ENCODE measurements at regions not wholly inside any gene's neighbourhood (a gene's known extent, or its start where the extent isn't known, plus 50 kb on each side); places are given as distances from the start of the nearest gene placed in this dataset.

DNA sequence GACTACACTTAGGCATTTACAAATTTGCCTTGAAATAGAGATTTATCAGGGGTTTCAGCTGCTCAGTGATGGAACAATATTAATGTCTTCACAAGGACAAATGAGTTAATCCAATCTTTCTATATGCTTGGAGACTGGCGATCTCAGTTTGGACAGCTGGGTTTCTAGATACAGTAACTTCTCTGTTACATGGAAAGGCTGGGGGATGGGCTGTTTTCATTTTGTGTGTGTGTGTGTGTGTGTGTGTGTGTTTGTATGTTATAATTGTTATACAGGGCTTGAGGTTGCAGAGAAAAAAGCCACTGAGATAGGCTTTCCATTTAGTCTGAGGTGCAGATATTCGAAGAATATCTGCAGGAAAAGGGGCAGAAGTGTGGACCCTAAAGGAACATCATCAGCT lies 359.3 kb upstream of the SALL1 start:
- CTCF ChIA-PET = no interaction called here
- POLR2A ChIA-PET = no interaction called here

DNA sequence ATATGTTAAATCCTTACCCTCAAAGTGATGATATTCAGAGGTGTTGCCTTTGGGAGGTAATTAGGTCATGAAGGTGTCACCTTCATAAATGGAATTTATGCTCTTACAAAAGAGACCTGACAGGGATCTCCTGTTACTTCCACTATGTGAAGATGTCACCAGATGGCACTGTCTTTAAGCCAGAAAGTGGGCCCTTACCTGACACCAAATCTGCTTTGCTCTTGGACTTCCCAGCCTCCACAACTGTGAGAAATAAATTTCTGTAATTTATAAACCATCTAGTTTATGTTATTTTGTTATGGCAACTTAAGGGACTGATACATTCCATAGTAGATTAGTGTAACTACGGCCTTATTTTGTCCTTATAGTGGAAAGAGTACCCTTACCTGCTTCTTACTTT lies 358.3 kb upstream of the SALL1 start:
- CTCF ChIA-PET = no interaction called here
- no peak for DNase-seq (ENCODE audit: low read depth, low spot score)
- POLR2A ChIA-PET = no interaction called here
- Histone ChIP-seq H3K4me3 (ENCODE audit: low read depth, low read length) (no peak overlapping the region), H3K9me3 (ENCODE audit: control insufficient read depth, insufficient read depth, low read length) (no peaks in the 10 kb centered on the region), H3K27me3 (ENCODE audit: control insufficient read depth, insufficient read depth, low read length) (no peaks in the 10 kb centered on the region), H3K27ac (ENCODE audit: low read depth, low read length) (no peak overlapping the region)
- TF ChIP-seq, protein P1, sequence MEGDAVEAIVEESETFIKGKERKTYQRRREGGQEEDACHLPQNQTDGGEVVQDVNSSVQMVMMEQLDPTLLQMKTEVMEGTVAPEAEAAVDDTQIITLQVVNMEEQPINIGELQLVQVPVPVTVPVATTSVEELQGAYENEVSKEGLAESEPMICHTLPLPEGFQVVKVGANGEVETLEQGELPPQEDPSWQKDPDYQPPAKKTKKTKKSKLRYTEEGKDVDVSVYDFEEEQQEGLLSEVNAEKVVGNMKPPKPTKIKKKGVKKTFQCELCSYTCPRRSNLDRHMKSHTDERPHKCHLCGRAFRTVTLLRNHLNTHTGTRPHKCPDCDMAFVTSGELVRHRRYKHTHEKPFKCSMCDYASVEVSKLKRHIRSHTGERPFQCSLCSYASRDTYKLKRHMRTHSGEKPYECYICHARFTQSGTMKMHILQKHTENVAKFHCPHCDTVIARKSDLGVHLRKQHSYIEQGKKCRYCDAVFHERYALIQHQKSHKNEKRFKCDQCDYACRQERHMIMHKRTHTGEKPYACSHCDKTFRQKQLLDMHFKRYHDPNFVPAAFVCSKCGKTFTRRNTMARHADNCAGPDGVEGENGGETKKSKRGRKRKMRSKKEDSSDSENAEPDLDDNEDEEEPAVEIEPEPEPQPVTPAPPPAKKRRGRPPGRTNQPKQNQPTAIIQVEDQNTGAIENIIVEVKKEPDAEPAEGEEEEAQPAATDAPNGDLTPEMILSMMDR (IDR thresholded peaks at IDR 0.05; ENCODE audit: low read depth, low read length) = no peak

More for the DNA sequence above, 359.3 kb upstream of the SALL1 start:
- no peak overlapping the region for H3K27ac ChIP-seq (ENCODE audit: low read depth, low read length)
- DNase-seq (ENCODE audit: low read depth, low spot score) = no peak
- H3K9me3 ChIP-seq (ENCODE audit: control insufficient read depth, insufficient read depth, low read length) = no peaks in the 10 kb centered on the region
- TF ChIP-seq, protein P1 (IDR thresholded peaks at IDR 0.05; ENCODE audit: low read depth, low read length) = no peak
- H3K4me3 ChIP-seq (ENCODE audit: low read depth, low read length) = no peak overlapping the region
- no peaks in the 10 kb centered on the region for H3K27me3 ChIP-seq (ENCODE audit: control insufficient read depth, insufficient read depth, low read length)

GRCh38 chr16:51508490-51509212 lies 357.6 kb upstream of the SALL1 start:
- Histone ChIP-seq H3K9me3 (ENCODE audit: control insufficient read depth, insufficient read depth, low read length) (no peaks in the 10 kb centered on the region), H3K27ac (ENCODE audit: low read depth, low read length) (no peak overlapping the region), H3K27me3 (ENCODE audit: control insufficient read depth, insufficient read depth, low read length) (no peaks in the 10 kb centered on the region), H3K4me3 (ENCODE audit: low read depth, low read length) (no peak overlapping the region)
- CTCF ChIA-PET = no interaction called here
- POLR2A ChIA-PET = no interaction called here
- TF ChIP-seq, protein P1 (IDR thresholded peaks at IDR 0.05; ENCODE audit: low read depth, low read length) = no peak
- DNase-seq (ENCODE audit: low read depth, low spot score) = peak; percentile 15

- POLR2A ChIA-PET = no interaction called here
- no peak for DNase-seq (ENCODE audit: low read depth, low spot score)
- Histone ChIP-seq H3K27ac (ENCODE audit: low read depth, low read length) (no peak overlapping the region), H3K27me3 (ENCODE audit: control insufficient read depth, insufficient read depth, low read length) (no peaks in the 10 kb centered on the region), H3K4me3 (ENCODE audit: low read depth, low read length) (no peak overlapping the region), H3K9me3 (ENCODE audit: control insufficient read depth, insufficient read depth, low read length) (no peaks in the 10 kb centered on the region)
- CTCF ChIA-PET = no interaction called here
- TF ChIP-seq, protein P1 (IDR thresholded peaks at IDR 0.05; ENCODE audit: low read depth, low read length) = no peak
Measured at GRCh38 chr16:51507286-51507685, 356.2 kb upstream of the SALL1 start.

DNA sequence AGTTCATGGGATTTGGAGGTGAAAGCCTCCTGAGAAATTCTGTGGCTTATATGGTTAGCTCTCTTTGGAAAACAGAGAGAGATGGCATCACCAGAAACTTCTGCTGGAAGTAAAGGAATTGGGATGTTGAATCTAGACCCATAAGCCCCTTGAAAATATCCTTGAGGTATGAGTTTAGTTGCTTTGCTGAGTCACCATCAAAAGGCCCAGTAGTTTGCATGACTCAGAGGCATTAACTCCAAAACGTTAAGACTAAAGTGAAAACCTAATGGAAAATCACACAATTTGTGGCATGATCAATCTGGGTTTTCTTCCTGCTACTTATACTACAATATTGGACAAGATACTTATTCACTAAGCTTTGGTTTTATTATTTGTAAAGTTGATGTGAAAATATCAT lies 349.2 kb upstream of the SALL1 start:
- Histone ChIP-seq H3K9me3 (ENCODE audit: control insufficient read depth, insufficient read depth, low read length) (no peaks in the 10 kb centered on the region), H3K27me3 (ENCODE audit: control insufficient read depth, insufficient read depth, low read length) (no peaks in the 10 kb centered on the region), H3K27ac (ENCODE audit: low read depth, low read length) (no peak overlapping the region), H3K4me3 (ENCODE audit: low read depth, low read length) (no peak overlapping the region)
- TF ChIP-seq, protein P1 (IDR thresholded peaks at IDR 0.05; ENCODE audit: low read depth, low read length) = no peak
- ChIA-PET CTCF (no interaction called here), POLR2A (no interaction called here)
- no peak for DNase-seq (ENCODE audit: low read depth, low spot score)
